ENCODE measurements at regions not wholly inside any gene's neighbourhood (a gene's known extent, or its start where the extent isn't known, plus 50 kb on each side); places are given as distances from the start of the nearest gene placed in this dataset.

DNA sequence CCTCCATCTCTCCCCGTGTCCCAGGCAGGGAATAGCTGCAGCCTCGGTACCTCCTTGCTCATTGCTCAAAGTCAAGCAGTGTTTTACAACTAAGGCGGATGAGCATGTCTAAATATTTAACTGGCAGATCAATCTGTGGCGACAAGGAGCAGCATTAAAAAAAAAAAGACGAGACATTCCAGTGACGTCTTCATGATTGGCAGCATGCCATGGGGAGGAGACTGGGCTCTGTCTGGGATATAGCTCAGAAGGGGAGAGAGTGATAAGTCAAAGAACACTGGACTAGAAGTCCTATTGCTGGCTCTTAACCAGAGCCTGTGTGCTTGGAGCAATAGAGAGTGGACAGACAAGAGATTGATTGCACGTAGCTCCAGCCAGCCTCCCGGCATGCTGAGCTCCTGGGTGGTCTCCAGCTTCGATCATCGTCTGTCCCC is 287.5 kb upstream of the PODXL start:
- no peak overlapping the region for H3K9ac ChIP-seq
- H3K4me2 ChIP-seq: no peak overlapping the region
- CTCF ChIA-PET: interaction anchor here (1.0 to 1.7 kb wide), 7 partner anchors 9 to 336 kb away, joined by 3 to 9 read pairs (median 3); no protein-coding TSS in a partner anchor
- peak; percentile 46 for DNase-seq
- H4K20me1 ChIP-seq (ENCODE audit: insufficient read depth): no peaks in the 10 kb centered on the region
- no peaks in the 10 kb centered on the region for H3F3A ChIP-seq (replicated peaks; ENCODE audit: insufficient read depth)
- POLR2A ChIA-PET: no interaction called here
- no peak overlapping the region for H3K27ac ChIP-seq (ENCODE audit: low read depth in 2 of 2, low read length in 1 of 2)
- H3K9me3 ChIP-seq: no peaks in the 10 kb centered on the region
- no peaks in the 10 kb centered on the region for H3K79me2 ChIP-seq (ENCODE audit: insufficient read depth)
- no peaks in the 10 kb centered on the region; the same call in 1 of the 2 replicates for H3K27me3 ChIP-seq (ENCODE audit: insufficient read depth)
- WGBS (ENCODE audit: low lambda C conversion rate): 25% methylated on average over 10 of the region's 10 CpGs
- H2AFZ ChIP-seq (ENCODE audit: low read depth): no peak overlapping the region
- TF ChIP-seq GATA2 (CRISPR knock-in tag; IDR thresholded peaks at IDR 0.05) (no peak), FOXM1 (IDR thresholded peaks at IDR 0.05; ENCODE audit: low read depth) (no peak), YY1 (IDR thresholded peaks at IDR 0.05; ENCODE audit: low read depth) (no peak), GABPA (IDR thresholded peaks at IDR 0.05; ENCODE audit: low read depth) (no peak), SIN3A (IDR thresholded peaks at IDR 0.05; ENCODE audit: borderline replicate concordance, low read depth, low read length) (no peak), NFIC (IDR thresholded peaks at IDR 0.05; ENCODE audit: borderline replicate concordance) (peak; percentile 64; the same call in 1 of the 2 replicates), CHD2 (IDR thresholded peaks at IDR 0.05; ENCODE audit: low read length, partially characterized antibody) (no peak), RCOR1 (IDR thresholded peaks at IDR 0.05; ENCODE audit: low read length) (no peak), FOXJ3 (CRISPR knock-in tag; IDR thresholded peaks at IDR 0.05) (no peak), FOSL2 (IDR thresholded peaks at IDR 0.05; ENCODE audit: borderline replicate concordance, low read depth) (no peak)
- TF ChIP-seq, protein P1, sequence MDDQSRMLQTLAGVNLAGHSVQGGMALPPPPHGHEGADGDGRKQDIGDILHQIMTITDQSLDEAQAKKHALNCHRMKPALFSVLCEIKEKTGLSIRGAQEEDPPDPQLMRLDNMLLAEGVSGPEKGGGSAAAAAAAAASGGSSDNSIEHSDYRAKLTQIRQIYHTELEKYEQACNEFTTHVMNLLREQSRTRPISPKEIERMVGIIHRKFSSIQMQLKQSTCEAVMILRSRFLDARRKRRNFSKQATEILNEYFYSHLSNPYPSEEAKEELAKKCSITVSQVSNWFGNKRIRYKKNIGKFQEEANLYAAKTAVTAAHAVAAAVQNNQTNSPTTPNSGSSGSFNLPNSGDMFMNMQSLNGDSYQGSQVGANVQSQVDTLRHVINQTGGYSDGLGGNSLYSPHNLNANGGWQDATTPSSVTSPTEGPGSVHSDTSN (IDR thresholded peaks at IDR 0.05): peak; percentile 61
- TF ChIP-seq, protein P2, sequence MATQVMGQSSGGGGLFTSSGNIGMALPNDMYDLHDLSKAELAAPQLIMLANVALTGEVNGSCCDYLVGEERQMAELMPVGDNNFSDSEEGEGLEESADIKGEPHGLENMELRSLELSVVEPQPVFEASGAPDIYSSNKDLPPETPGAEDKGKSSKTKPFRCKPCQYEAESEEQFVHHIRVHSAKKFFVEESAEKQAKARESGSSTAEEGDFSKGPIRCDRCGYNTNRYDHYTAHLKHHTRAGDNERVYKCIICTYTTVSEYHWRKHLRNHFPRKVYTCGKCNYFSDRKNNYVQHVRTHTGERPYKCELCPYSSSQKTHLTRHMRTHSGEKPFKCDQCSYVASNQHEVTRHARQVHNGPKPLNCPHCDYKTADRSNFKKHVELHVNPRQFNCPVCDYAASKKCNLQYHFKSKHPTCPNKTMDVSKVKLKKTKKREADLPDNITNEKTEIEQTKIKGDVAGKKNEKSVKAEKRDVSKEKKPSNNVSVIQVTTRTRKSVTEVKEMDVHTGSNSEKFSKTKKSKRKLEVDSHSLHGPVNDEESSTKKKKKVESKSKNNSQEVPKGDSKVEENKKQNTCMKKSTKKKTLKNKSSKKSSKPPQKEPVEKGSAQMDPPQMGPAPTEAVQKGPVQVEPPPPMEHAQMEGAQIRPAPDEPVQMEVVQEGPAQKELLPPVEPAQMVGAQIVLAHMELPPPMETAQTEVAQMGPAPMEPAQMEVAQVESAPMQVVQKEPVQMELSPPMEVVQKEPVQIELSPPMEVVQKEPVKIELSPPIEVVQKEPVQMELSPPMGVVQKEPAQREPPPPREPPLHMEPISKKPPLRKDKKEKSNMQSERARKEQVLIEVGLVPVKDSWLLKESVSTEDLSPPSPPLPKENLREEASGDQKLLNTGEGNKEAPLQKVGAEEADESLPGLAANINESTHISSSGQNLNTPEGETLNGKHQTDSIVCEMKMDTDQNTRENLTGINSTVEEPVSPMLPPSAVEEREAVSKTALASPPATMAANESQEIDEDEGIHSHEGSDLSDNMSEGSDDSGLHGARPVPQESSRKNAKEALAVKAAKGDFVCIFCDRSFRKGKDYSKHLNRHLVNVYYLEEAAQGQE (IDR thresholded peaks at IDR 0.05; ENCODE audit: low read depth, low read length): no peak
- no peaks in the 10 kb centered on the region for H3K9me2 ChIP-seq
- no peak overlapping the region for H3K4me3 ChIP-seq (ENCODE audit: low read depth in 2 of 2, low read length in 1 of 2)
- peaks cover 6% of the 10 kb centered on the region in 2 experiments; a peak in 2 of 4 replicates for H3K4me1 ChIP-seq (ENCODE audit: control insufficient read depth in 1 of 2, insufficient read depth in 2 of 2, low read depth in 1 of 2, low read length in 1 of 2)
- H3K36me3 ChIP-seq (replicated peaks in 1 of 2; ENCODE audit: control insufficient read depth in 1 of 2, insufficient read depth in 2 of 2, low read length in 1 of 2): no peaks in the 10 kb centered on the region

All from SK-N-SH (cell line).